Liver (tissue), 3 donors: ENCODE measurements at regions not wholly inside any gene's neighbourhood (a gene's known extent, or its start where the extent isn't known, plus 50 kb on each side); places are given as distances from the start of the nearest gene placed in this dataset.

Experiments used
- CTCF ChIP-seq: fragments of 150-350 bp; IDR thresholded peaks from 2 replicates; pipeline ENCODE4 v1.5.1; 2017; ENCODE audit warnings: improper control_type of control experiment, low read depth, low read length; ENCODE audit not compliant: missing input control
- FOXA2 ChIP-seq: IDR thresholded peaks from 2 replicates; pipeline ENCODE4 v1.6.1; 2016; ENCODE audit warnings: antibody characterized with exemption
- GABPA ChIP-seq, 2 donors: IDR thresholded peaks in 1 of 2; conservative IDR thresholded peaks in 1 of 2; 2 replicates each; pipeline ENCODE4 v1.6.1; 2016; ENCODE audit warnings: antibody characterized with exemption in 2 of 2, mild to moderate bottlenecking in 1 of 2, moderate library complexity in 1 of 2
- HNF4G ChIP-seq: IDR thresholded peaks from 2 replicates; pipeline ENCODE4 v1.6.1; 2016; ENCODE audit warnings: antibody characterized with exemption
- JUND ChIP-seq, 2 donors: IDR thresholded peaks; 2 replicates each; pipeline ENCODE4 v1.6.1; 2016; ENCODE audit warnings: antibody characterized with exemption in 2 of 2
- MAX ChIP-seq: IDR thresholded peaks from 2 replicates; pipeline ENCODE4 v1.6.1; 2016; ENCODE audit warnings: antibody characterized with exemption
- YY1 ChIP-seq: IDR thresholded peaks from 2 replicates; pipeline ENCODE4 v1.6.1; 2016; ENCODE audit warnings: antibody characterized with exemption, mild to moderate bottlenecking
- ZBTB33 ChIP-seq: IDR thresholded peaks from 2 replicates; pipeline ENCODE4 v1.6.1; 2016; ENCODE audit warnings: antibody characterized with exemption
- donor health status: healthy.
- donor health status: healthy.

GRCh38 chr9:2413160-2413805 lies 208.3 kb upstream of the VLDLR start:
- no peak for TF ChIP-seq CTCF
- no peak for TF ChIP-seq FOXA2
- TF ChIP-seq MAX = no peak
- TF ChIP-seq JUND (IDR thresholded peaks at IDR 0.05) = no peak
- no peak for TF ChIP-seq HNF4G
- TF ChIP-seq GABPA (IDR thresholded peaks at IDR 0.05 in 1 of 2, conservative IDR thresholded peaks at IDR 0.05 in 1 of 2) = no peak
- TF ChIP-seq ZBTB33 = no peak
- TF ChIP-seq YY1 = no peak
